HG03469 (cell line): ENCODE measurements at regions not wholly inside any gene's neighbourhood (a gene's known extent, or its start where the extent isn't known, plus 50 kb on each side); places are given as distances from the start of the nearest gene placed in this dataset.

ENCODE experiments used
- ATAC-seq: cut with Tn5 transposase; IDR thresholded peaks from one replicate; pipeline ENCODE4 v1.9.1; 2021; ENCODE audit warnings: mild to moderate bottlenecking, moderate library complexity, moderate number of reproducible peaks; ENCODE audit not compliant: unreplicated experiment

- ATAC-seq = no peak
Observed at GRCh38 chr4:128403586-128403985, 116.0 kb upstream of the PGRMC2 start.

GRCh38 chr4:128394778-128395177, 107.2 kb upstream of the PGRMC2 start:
- no peak for ATAC-seq

GRCh38 chr4:128393101-128393704, 105.6 kb upstream of the PGRMC2 start:
- peak; percentile 66 for ATAC-seq

GRCh38 chr4:128390475-128390996, 102.9 kb upstream of the PGRMC2 start:
- no peak for ATAC-seq

- ATAC-seq = no peak
Observed at GRCh38 chr4:128388796-128389195, 101.2 kb upstream of the PGRMC2 start.

GRCh38 chr4:128388352-128388630, 100.7 kb upstream of the PGRMC2 start:
- ATAC-seq = no peak

GRCh38 chr4:128387600-128388351, 100.2 kb upstream of the PGRMC2 start:
- no peak for ATAC-seq

- no peak for ATAC-seq
Observed at GRCh38 chr4:128386761-128387599, 99.4 kb upstream of the PGRMC2 start.

- ATAC-seq = no peak
Observed at GRCh38 chr4:128385683-128386304, 98.2 kb upstream of the PGRMC2 start.

- no peak for ATAC-seq
Observed at GRCh38 chr4:128384765-128385598, 97.4 kb upstream of the PGRMC2 start.

- ATAC-seq = no peak
Observed at GRCh38 chr4:128384091-128384520, 96.5 kb upstream of the PGRMC2 start.

GRCh38 chr4:128381748-128382559, 94.3 kb upstream of the PGRMC2 start:
- no peak for ATAC-seq

- no peak for ATAC-seq
Observed at GRCh38 chr4:128380306-128380705, 92.7 kb upstream of the PGRMC2 start.

- no peak for ATAC-seq
Observed at GRCh38 chr4:128379860-128380259, 92.2 kb upstream of the PGRMC2 start.

- no peak for ATAC-seq
Observed at GRCh38 chr4:128378668-128379067, 91.1 kb upstream of the PGRMC2 start.

- no peak for ATAC-seq
Observed at GRCh38 chr4:128376958-128377357, 89.3 kb upstream of the PGRMC2 start.

- ATAC-seq = no peak
Observed at GRCh38 chr4:128376303-128376702, 88.7 kb upstream of the PGRMC2 start.

- ATAC-seq = no peak
Observed at GRCh38 chr4:128373628-128374027, 86.0 kb upstream of the PGRMC2 start.

GRCh38 chr4:128371876-128372275, 84.3 kb upstream of the PGRMC2 start:
- ATAC-seq = no peak
